ENCODE measurements at regions not wholly inside any gene's neighbourhood (a gene's known extent, or its start where the extent isn't known, plus 50 kb on each side); places are given as distances from the start of the nearest gene placed in this dataset.
"Not testable (repeated sequence)": the region's sequence is repeated elsewhere in the genome, so short reads cannot be mapped to it uniquely, and the experiment has no call there.

- TF ChIP-seq CTCF (conservative IDR thresholded peaks at IDR 0.05); EZH2 (IDR thresholded peaks at IDR 0.05; ENCODE audit: low read depth): not testable (repeated sequence)
Measured at GRCh38 chr1:244332761-244333160, 118.9 kb downstream of the ADSS2 start.

Measured in PC-9 (cell line).